ENCODE measurements at regions not wholly inside any gene's neighbourhood (a gene's known extent, or its start where the extent isn't known, plus 50 kb on each side); places are given as distances from the start of the nearest gene placed in this dataset.
"Not testable (repeated sequence)": the region's sequence is repeated elsewhere in the genome, so short reads cannot be mapped to it uniquely, and the experiment has no call there.

DNA sequence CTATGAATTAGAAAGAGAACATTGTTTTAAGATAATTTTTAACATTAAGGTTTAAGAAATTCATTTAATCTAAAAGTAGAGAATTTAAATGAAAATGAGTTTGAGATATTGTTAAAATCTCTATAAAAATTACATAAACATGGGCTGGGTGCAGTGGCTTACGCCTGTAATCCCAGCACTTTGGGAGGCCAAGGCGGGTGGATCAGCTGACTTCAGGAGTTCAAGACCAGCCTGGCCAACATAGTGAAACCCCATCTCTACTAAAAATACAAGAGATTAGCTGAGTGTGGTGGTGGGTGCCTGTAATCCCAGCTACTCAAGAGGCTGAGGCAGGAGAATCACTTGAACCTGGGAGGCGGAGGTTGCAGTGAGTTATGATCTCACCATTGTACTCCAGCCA, 1379.6 kb downstream of the NCAM2 start:
- WGBS, 10 experiments, result 41 to 95% (median 85%) methylated on average over 1 to 3 of the region's 3 CpGs; no CpG with 5 or more reads in 3 of the 10 experiments
- in situ Hi-C loops (cut with MboI; ENCODE audit: low pct_unique_long_range_greater_than_20kb in 2 of 9, low sequenced_read_pairs in 9 of 9, unreplicated experiment in 9 of 9); ATAC-seq (replicated peaks in 6 of 8); H3K4me3 ChIP-seq; H3K4me1 ChIP-seq (replicated peaks in 1 of 2); H3K27ac ChIP-seq: not testable (repeated sequence)

DNA sequence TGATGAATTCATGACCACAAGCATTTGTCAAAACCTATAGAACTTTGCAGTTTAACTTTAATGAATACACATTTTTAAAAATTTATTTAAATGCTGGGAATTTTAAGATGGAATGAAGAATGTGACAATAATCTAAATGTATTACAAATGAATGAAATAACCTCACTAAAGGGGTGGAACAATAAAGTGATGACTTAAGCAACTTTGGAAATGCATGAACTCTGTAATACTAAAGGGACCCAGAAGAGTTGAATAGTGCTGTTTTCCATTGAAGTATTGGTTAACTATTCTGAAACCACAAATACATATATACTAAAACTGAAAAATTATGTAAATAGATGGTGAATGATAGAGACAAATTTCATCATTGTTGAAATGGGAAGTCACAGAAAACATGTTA, 1395.1 kb downstream of the NCAM2 start:
- Histone ChIP-seq H3K27ac (no peak overlapping the region), H3K4me1 (replicated peaks in 1 of 2) (no peaks in the 10 kb centered on the region), H3K4me3 (no peak overlapping the region)
- in situ Hi-C loops (cut with MboI; ENCODE audit: low pct_unique_long_range_greater_than_20kb in 2 of 9, low sequenced_read_pairs in 9 of 9, unreplicated experiment in 9 of 9), result no loop called here
- no peak for ATAC-seq (replicated peaks in 6 of 8)

DNA sequence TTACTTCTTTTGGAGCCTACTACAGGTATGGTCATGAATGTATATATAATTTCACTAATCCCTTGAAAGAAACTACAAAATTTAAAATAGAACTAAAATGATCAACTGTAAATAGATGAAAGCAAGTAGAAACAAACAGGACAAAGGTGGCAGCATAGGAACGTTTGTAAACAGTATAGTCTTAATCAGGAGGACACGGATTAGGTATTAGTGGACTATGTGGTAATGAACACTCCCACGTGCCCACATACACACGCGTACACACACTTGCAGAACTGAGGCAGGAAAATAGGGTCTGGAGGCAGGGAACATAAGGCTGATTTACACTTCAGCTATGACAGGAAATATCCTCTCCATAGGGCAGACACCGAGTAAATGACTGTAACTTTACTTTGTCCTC, 1397.8 kb downstream of the NCAM2 start:
- H3K27ac ChIP-seq, result no peak overlapping the region
- in situ Hi-C loops (cut with MboI; ENCODE audit: low pct_unique_long_range_greater_than_20kb in 2 of 9, low sequenced_read_pairs in 9 of 9, unreplicated experiment in 9 of 9), result no loop called here
- 4 to 96% (median 78%) methylated on average over 1 to 6 of the region's 6 CpGs for WGBS, 10 experiments
- no peak overlapping the region for H3K4me3 ChIP-seq
- H3K4me1 ChIP-seq (replicated peaks in 1 of 2), result no peaks in the 10 kb centered on the region
- ATAC-seq (replicated peaks in 6 of 8), result no peak

DNA sequence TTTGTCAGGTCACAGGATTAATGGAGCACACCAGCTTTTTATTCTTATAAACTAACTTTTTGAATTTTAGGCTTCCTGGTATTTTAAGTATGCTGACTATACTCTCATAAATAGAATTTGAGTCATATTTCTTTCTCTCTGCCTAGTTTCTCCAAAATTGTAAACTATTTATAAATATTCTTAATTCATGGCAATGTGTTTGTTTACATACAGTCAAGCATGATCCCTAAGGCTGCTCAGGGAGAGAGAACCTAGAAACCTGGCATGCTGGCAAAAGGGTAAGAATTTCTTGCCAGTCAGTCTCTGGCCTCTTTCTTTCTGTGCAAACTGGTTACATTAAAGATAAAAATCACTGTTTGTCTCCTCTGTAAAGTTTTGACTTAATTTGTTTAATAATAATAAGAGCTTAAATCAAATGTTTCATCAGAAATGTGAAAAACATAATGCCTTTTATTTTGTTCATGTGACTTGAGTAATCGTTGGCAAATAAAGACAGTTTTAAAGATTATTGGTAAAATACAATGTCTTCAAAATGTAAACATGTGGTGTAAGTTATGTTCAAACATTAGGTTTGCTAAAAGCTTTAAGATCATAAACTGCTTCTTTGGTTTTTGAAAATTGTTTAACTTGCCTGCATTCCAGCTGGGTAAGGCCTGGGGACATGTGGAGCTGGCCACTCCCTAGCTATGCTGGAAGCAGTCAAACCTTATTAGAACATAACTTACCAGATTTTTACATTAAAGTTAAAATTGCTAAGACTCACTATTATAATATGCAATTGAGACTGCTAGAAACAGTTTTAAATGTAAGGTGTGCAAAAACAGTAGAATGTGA, 1401.7 kb downstream of the NCAM2 start:
- Histone ChIP-seq H3K27ac (no peak overlapping the region), H3K4me1 (replicated peaks in 1 of 2) (no peaks in the 10 kb centered on the region), H3K4me3 (no peak overlapping the region)
- in situ Hi-C loops (cut with MboI; ENCODE audit: low pct_unique_long_range_greater_than_20kb in 2 of 9, low sequenced_read_pairs in 9 of 9, unreplicated experiment in 9 of 9), result no loop called here
- ATAC-seq (replicated peaks in 6 of 8), result peak in 3 of 8 experiments; percentile 24 to 71 (median 47)
- WGBS, 10 experiments, result 0 to 89% (median 63%) methylated on average over 1 of the region's 1 CpG; no CpG with 5 or more reads in 1 of the 10 experiments

DNA sequence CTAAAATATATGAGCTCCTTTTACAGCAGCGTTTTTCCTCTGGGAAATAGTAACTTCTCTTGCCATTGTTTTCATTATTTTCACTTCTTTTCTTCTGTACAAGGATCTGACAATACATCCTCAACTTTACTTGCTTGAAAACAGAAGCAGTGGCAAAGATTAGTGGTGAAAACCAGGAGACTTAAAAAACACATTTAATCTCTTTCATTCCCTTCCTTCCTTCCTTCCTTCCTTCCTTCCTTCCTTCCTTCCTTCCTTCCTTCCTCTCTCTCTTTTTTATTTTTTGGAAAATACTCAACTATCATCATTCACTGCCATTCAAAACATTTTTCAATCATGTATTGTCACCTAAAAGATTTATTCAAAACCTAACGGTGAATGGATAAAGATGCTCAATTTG, 1411.4 kb downstream of the NCAM2 start:
- no peak overlapping the region for H3K27ac ChIP-seq
- no peaks in the 10 kb centered on the region for H3K4me1 ChIP-seq (replicated peaks in 1 of 2)
- 0 to 100% (median 38%) methylated on average over 1 to 2 of the region's 2 CpGs for WGBS, 10 experiments
- no peak for ATAC-seq (replicated peaks in 6 of 8)
- H3K4me3 ChIP-seq, result no peak overlapping the region
- in situ Hi-C loops (cut with MboI; ENCODE audit: low pct_unique_long_range_greater_than_20kb in 2 of 9, low sequenced_read_pairs in 9 of 9, unreplicated experiment in 9 of 9), result no loop called here

DNA sequence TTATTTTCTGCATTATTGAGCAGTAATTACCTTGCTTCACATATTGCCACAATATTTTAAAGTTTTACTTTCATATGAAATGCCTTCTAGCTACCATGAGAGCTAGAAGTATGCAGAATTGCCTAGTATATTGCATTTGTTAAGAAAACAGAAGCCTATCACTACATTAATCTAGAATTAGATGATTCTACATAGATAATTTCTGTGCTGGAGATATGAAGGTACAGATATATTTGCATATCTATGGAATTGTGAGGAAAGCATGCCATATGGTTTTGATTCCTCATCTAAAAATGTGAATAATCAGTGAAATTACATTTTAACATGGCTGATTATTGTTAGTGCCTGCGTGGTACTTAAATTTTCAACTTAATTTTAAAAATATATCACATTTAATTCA, 1418.3 kb downstream of the NCAM2 start:
- WGBS, 10 experiments, result 0 to 92% (median 33%) methylated on average over 1 of the region's 1 CpG; no CpG with 5 or more reads in 2 of the 10 experiments
- no peak overlapping the region for H3K4me3 ChIP-seq
- in situ Hi-C loops (cut with MboI; ENCODE audit: low pct_unique_long_range_greater_than_20kb in 2 of 9, low sequenced_read_pairs in 9 of 9, unreplicated experiment in 9 of 9), result no loop called here
- H3K4me1 ChIP-seq (replicated peaks in 1 of 2), result no peaks in the 10 kb centered on the region
- no peak for ATAC-seq (replicated peaks in 6 of 8)
- no peak overlapping the region for H3K27ac ChIP-seq

DNA sequence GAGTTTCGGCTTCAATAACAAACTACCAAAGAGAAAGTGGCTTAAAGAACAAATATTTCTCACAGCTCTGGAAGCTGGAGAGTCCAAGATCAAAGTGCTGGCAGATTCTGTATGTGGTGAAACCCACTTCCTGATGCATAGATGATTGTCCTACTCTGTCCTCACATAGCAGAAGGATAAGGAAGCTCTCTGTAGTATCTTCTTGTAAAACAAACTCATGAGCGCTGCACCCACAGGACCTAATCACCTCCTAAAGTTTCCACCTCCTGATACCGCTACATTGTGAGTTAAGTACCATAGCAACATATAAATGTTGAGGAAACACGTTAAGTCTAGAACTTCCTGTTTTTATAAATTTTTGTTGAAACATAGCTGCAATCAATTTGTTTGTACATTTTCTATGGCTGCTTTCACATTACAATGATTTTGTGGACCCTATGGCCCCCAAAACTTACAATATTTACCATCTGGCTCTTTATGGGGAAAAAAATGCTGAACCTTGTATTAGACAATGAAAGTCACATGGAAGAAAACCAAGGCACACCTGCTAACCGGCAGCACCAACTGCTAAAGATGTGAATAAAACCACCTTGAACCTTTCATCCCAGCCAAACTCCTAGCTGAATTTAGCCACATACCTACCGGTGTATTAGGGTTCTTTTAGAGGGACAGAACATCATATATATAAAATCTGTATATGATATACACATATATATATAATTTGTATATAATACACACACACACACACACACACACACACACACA, 1423.4 kb downstream of the NCAM2 start:
- Histone ChIP-seq H3K27ac (no peak overlapping the region), H3K4me3 (no peak overlapping the region), H3K4me1 (replicated peaks in 1 of 2) (no peaks in the 10 kb centered on the region)
- no peak for ATAC-seq (replicated peaks in 6 of 8)
- 0 to 100% (median 78%) methylated on average over 1 to 6 of the region's 6 CpGs for WGBS, 10 experiments
- in situ Hi-C loops (cut with MboI; ENCODE audit: low pct_unique_long_range_greater_than_20kb in 2 of 9, low sequenced_read_pairs in 9 of 9, unreplicated experiment in 9 of 9), result no loop called here

DNA sequence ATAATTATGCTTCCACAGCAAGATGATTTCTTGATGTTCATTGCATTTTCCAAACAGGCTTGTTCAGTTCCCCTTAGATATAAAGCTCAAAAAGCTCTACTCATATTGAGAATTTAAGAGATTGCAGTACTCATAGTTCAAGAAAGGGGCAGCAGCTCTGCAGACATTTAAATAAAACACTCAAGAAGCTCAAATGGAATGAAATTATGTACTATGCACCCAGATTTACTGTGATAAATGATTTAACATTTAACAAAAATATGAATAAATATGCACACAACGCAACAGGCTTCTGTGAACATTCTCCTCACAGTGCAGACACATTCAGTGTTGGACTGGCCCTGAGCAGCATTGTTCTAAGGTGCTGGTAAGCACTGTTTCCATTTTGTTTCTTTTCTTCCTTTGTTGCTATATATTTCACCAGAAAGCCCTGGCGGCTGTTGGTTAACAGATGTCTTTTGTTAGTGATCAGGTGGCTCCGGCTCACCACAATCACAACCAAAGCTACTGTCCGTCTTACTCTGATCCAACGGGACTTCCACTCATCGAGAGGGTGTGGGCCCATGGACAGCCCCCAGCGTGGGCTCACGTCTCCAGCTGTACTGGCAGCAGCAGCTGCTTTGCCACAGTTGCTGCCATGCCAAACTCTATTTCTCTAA, 1440.3 kb downstream of the NCAM2 start:
- no peak for ATAC-seq (replicated peaks in 6 of 8)
- no peak overlapping the region for H3K4me3 ChIP-seq
- in situ Hi-C loops (cut with MboI; ENCODE audit: low pct_unique_long_range_greater_than_20kb in 2 of 9, low sequenced_read_pairs in 9 of 9, unreplicated experiment in 9 of 9), result no loop called here
- H3K4me1 ChIP-seq (replicated peaks in 1 of 2), result no peaks in the 10 kb centered on the region
- WGBS, 10 experiments, result 0 to 100% (median 80%) methylated on average over 1 to 7 of the region's 8 CpGs; no CpG with 5 or more reads in 1 of the 10 experiments
- no peak overlapping the region for H3K27ac ChIP-seq

DNA sequence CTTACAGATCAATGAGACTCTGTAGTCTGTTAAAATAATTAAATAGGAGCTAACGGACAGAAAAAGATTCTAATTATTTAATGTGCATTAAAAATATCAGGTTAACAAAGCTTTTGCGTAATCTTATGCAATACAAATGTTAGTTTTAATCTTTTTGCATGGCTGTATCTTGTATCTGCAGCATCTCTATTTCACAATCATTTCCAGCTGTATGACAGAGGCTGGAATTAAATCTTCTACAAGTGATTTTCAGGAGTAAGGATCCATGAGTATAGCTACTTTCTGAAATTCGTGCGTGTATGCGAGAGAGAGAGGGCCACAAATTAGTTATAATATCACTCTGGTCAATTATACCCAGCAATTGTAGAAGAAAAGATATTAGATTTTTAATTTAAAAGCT, 1446.8 kb downstream of the NCAM2 start:
- Histone ChIP-seq H3K4me1 (replicated peaks in 1 of 2) (no peaks in the 10 kb centered on the region), H3K27ac (no peak overlapping the region), H3K4me3 (no peak overlapping the region)
- no peak for ATAC-seq (replicated peaks in 6 of 8)
- WGBS, 10 experiments, result 8 to 91% (median 41%) methylated on average over 2 to 5 of the region's 5 CpGs; no CpG with 5 or more reads in 1 of the 10 experiments
- in situ Hi-C loops (cut with MboI; ENCODE audit: low pct_unique_long_range_greater_than_20kb in 2 of 9, low sequenced_read_pairs in 9 of 9, unreplicated experiment in 9 of 9), result no loop called here

DNA sequence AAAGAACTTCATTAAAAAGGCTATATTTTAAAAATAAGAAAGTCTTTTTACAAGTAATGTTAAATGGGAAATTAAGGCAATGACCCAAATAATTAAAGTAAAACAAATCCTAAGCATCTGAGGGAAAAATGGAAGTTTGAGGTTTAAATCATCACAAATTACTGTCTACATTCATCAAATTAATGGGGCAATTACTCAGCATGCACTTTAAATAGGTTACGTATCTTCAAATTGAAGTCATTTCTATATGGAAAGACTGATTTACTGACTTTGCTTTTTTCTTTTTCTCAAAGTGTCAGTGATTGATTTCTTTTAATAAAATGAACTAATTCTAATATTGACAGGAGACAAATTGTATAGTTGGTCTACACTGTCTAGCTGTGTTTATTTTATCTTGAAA, 1452.3 kb downstream of the NCAM2 start:
- Histone ChIP-seq H3K4me3 (no peak overlapping the region), H3K27ac (no peak overlapping the region), H3K4me1 (replicated peaks in 1 of 2) (no peaks in the 10 kb centered on the region)
- peak in 3 of 8 experiments; percentile 30 to 60 (median 35) for ATAC-seq (replicated peaks in 6 of 8)
- WGBS, 10 experiments, result 0 to 100% (median 73%) methylated on average over 1 of the region's 1 CpG; no CpG with 5 or more reads in 1 of the 10 experiments
- in situ Hi-C loops (cut with MboI; ENCODE audit: low pct_unique_long_range_greater_than_20kb in 2 of 9, low sequenced_read_pairs in 9 of 9, unreplicated experiment in 9 of 9), result no loop called here

DNA sequence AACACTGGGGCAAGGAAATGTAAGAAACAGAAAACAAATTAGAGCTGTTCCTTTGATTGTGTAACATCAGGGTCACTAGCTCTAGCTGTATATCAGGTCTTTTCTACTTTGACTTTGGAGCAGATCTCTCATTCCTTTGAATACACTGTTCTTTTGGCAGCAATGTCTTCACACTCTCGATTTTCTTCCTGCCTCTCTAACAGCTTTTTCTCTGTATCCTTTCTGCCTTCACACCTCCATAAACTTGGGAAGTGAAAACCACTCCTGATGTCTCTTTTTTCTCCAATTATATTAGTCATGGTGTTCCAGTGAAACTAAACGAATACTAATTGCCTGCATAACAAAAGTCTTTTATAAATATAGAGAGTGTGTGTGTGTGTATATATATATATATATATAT, 1458.0 kb downstream of the NCAM2 start:
- in situ Hi-C loops (cut with MboI; ENCODE audit: low pct_unique_long_range_greater_than_20kb in 2 of 9, low sequenced_read_pairs in 9 of 9, unreplicated experiment in 9 of 9), result no loop called here
- Histone ChIP-seq H3K4me1 (replicated peaks in 1 of 2) (no peaks in the 10 kb centered on the region), H3K27ac (no peak overlapping the region), H3K4me3 (no peak overlapping the region)
- WGBS, 10 experiments, result 0 to 70% (median 35%) methylated on average over 1 to 2 of the region's 2 CpGs; no CpG with 5 or more reads in 1 of the 10 experiments
- no peak for ATAC-seq (replicated peaks in 6 of 8)

DNA sequence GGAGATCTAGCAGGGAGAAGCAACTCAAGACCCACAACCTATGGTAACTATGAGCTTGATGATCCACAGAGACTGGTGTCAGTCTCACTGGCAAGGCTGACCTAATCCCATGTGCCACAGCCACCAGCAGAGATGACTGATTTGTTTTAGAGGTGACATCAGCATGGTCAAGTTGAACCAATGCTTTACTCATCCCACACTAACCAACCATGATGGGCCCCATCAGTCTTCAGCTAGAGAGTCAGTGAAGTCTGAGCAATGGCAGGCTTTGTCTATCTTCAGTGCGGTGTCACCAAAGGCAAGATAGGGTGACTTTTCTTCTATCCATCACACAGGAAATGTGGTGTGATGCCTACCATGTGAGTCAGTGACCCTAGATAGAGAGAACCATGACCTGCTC, 1470.7 kb downstream of the NCAM2 start:
- 60 to 80% (median 71%) methylated on average over 1 of the region's 1 CpG; no CpG with 5 or more reads in 6 of the 10 experiments for WGBS, 10 experiments
- in situ Hi-C loops (cut with MboI; ENCODE audit: low pct_unique_long_range_greater_than_20kb in 2 of 9, low sequenced_read_pairs in 9 of 9, unreplicated experiment in 9 of 9), result no loop called here
- H3K27ac ChIP-seq, result no peak overlapping the region
- no peaks in the 10 kb centered on the region for H3K4me1 ChIP-seq (replicated peaks in 1 of 2)
- no peak for ATAC-seq (replicated peaks in 6 of 8)
- H3K4me3 ChIP-seq, result no peak overlapping the region

DNA sequence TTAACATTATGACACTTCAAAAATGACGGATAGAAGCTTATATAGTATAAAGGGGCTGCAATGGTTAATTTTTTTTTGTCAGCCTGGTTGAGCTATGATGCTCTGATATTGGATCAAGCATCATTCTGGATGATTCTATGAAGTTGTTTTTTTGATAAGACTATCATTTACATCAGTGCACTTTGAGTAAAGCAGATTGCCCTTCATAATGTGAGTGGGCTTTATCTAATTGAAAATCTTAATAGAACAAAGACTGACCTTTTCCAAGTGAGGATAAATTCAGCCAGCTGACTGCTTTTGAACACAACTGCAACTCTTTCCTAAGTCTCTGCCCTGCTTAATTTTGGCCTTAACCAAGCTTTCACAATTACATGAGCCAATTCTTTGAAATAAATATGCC, 1476.2 kb downstream of the NCAM2 start:
- WGBS, 10 experiments, result 0 to 100% (median 88%) methylated on average over 1 of the region's 1 CpG; no CpG with 5 or more reads in 3 of the 10 experiments
- in situ Hi-C loops (cut with MboI; ENCODE audit: low pct_unique_long_range_greater_than_20kb in 2 of 9, low sequenced_read_pairs in 9 of 9, unreplicated experiment in 9 of 9), result no loop called here
- no peak for ATAC-seq (replicated peaks in 6 of 8)
- no peak overlapping the region for H3K4me3 ChIP-seq
- H3K4me1 ChIP-seq (replicated peaks in 1 of 2), result no peaks in the 10 kb centered on the region
- no peak overlapping the region for H3K27ac ChIP-seq

All from motor neuron (in vitro differentiated cells).